ENCODE measurements at regions not wholly inside any gene's neighbourhood (a gene's known extent, or its start where the extent isn't known, plus 50 kb on each side); places are given as distances from the start of the nearest gene placed in this dataset.

GRCh38 chr19:32103541-32103940 is 241.9 kb upstream of the ZNF507 start:
- H2BK15ac ChIP-seq (ENCODE audit: low read length), result no peak overlapping the region
- no peak overlapping the region for H3K18ac ChIP-seq (ENCODE audit: extremely low read depth, low read length)
- peaks cover 0 to 4% (median 0%) of the 10 kb centered on the region in 4 experiments; a peak in 1 of 8 replicates for H3K36me3 ChIP-seq (ENCODE audit: control insufficient read depth in 2 of 4, insufficient read depth in 4 of 4, low read length in 3 of 4)
- no peaks in the 10 kb centered on the region for H3K27me3 ChIP-seq (replicated peaks in 1 of 4; ENCODE audit: control insufficient read depth in 3 of 4, extremely low read depth in 1 of 4, insufficient read depth in 3 of 4, low read length in 3 of 4)
- H3K56ac ChIP-seq (replicated peaks; ENCODE audit: insufficient read length, low read depth, low read length), result no peak overlapping the region
- no peak overlapping the region for H3K9ac ChIP-seq (replicated peaks in 1 of 4; ENCODE audit: extremely low read depth in 1 of 4, low read depth in 3 of 4, low read length in 3 of 4)
- no peaks in the 10 kb centered on the region for H3K23me2 ChIP-seq (ENCODE audit: low read depth, low read length)
- H2AK5ac ChIP-seq (ENCODE audit: low read depth, low read length), result no peak overlapping the region
- CTCF ChIA-PET (ENCODE audit: partially characterized antibody), result interaction anchor here (0.6 to 1.0 kb wide), 2 partner anchors 37 to 241 kb away, joined by 3 to 4 read pairs; no protein-coding TSS in a partner anchor
- no peak overlapping the region for H3K23ac ChIP-seq (ENCODE audit: insufficient read length)
- no peak overlapping the region for H2BK12ac ChIP-seq (ENCODE audit: low read depth, low read length)
- H2BK5ac ChIP-seq (ENCODE audit: low read depth, low read length), result no peak overlapping the region
- no peak overlapping the region for H3K4ac ChIP-seq (replicated peaks; ENCODE audit: insufficient read length, low read depth, low read length)
- H4K8ac ChIP-seq (ENCODE audit: extremely low read depth, insufficient read depth, low read length), result no peak overlapping the region
- peaks cover 11 to 15% of the 10 kb centered on the region in 2 experiments for H3K9me3 ChIP-seq (ENCODE audit: insufficient read depth in 2 of 2, low read depth in 1 of 2, low read length in 1 of 2)
- H4K91ac ChIP-seq (replicated peaks; ENCODE audit: insufficient read length, low read length), result no peak overlapping the region
- H2BK20ac ChIP-seq (ENCODE audit: low read length), result no peak overlapping the region
- H4K5ac ChIP-seq (ENCODE audit: insufficient read length, low read depth, low read length), result no peak overlapping the region
- no peak for FAIRE-seq
- 0 out of 2 replicates have a peak overlapping the region, but pooled peaks have one; percentile 21 for H2AFZ ChIP-seq (ENCODE audit: low read length)
- H3K27ac ChIP-seq (ENCODE audit: low read depth, low read length), result no peak overlapping the region
- no peak overlapping the region for H3K4me3 ChIP-seq (ENCODE audit: extremely low read depth in 1 of 4, insufficient read depth in 2 of 4, low read depth in 3 of 4, low read length in 4 of 4)
- H3K4me2 ChIP-seq (ENCODE audit: insufficient read depth in 1 of 2, low read depth in 2 of 2, low read length in 2 of 2), result no peak overlapping the region
- H3K4me1 ChIP-seq (replicated peaks in 1 of 4; ENCODE audit: control insufficient read depth in 3 of 4, insufficient read depth in 4 of 4, low read length in 3 of 4), result peaks cover 0 to 2% (median 0%) of the 10 kb centered on the region in 4 experiments; a peak in 1 of 7 replicates
- H2BK120ac ChIP-seq (replicated peaks; ENCODE audit: low read depth, low read length), result no peak overlapping the region
- 84% methylated on average over 11 of the region's 11 CpGs; no CpG with 5 or more reads in 1 of the 2 experiments for WGBS, 2 experiments (ENCODE audit: extremely low coverage in 1 of 2, insufficient coverage in 1 of 2, insufficient read length in 1 of 2, insufficient replicate concordance in 2 of 2, low coverage in 1 of 2, low lambda C conversion rate in 2 of 2, missing lambda C conversion rate in 1 of 2)
- H3K79me2 ChIP-seq (ENCODE audit: control insufficient read depth in 1 of 2, insufficient read depth in 2 of 2, low read length in 2 of 2), result no peaks in the 10 kb centered on the region
- peak in 1 of 2 experiments; percentile 17 for DNase-seq (ENCODE audit: low read depth in 1 of 2, low spot score in 2 of 2)
- POLR2A ChIA-PET (ENCODE audit: partially characterized antibody), result no interaction called here
- no peak overlapping the region for H3K14ac ChIP-seq (ENCODE audit: insufficient read length)
- no peaks in the 10 kb centered on the region for H4K20me1 ChIP-seq (replicated peaks in 1 of 2; ENCODE audit: control insufficient read depth in 1 of 2, insufficient read depth in 2 of 2, low read length in 2 of 2)
- no peaks in the 10 kb centered on the region for H3K79me1 ChIP-seq (ENCODE audit: low read depth, low read length)
- TF ChIP-seq BRCA1 (IDR thresholded peaks at IDR 0.05; ENCODE audit: low read depth, low read length) (no peak), SP4 (IDR thresholded peaks at IDR 0.05; ENCODE audit: low read length) (no peak), CHD2 (IDR thresholded peaks at IDR 0.05; ENCODE audit: low read length) (no peak), SP1 (IDR thresholded peaks at IDR 0.05; ENCODE audit: low read depth, low read length) (no peak), CHD1 (IDR thresholded peaks at IDR 0.05; ENCODE audit: low read depth, low read length) (no peak), SIX5 (IDR thresholded peaks at IDR 0.05; ENCODE audit: low read depth, low read length) (no peak), BCL11A (IDR thresholded peaks at IDR 0.05; ENCODE audit: low read depth in 2 of 2, low read length in 2 of 2) (no peak), CBX8 (IDR thresholded peaks at IDR 0.05; ENCODE audit: borderline replicate concordance, low read depth, low read length) (no peak), SUZ12 (IDR thresholded peaks at IDR 0.05; ENCODE audit: low read length) (no peak), YY1 (IDR thresholded peaks at IDR 0.05; ENCODE audit: low read depth, low read length) (no peak), SIRT6 (IDR thresholded peaks at IDR 0.05; ENCODE audit: low read length) (no peak), CBX5 (IDR thresholded peaks at IDR 0.05; ENCODE audit: low read depth, low read length) (no peak), GTF2F1 (IDR thresholded peaks at IDR 0.05; ENCODE audit: borderline replicate concordance, low read depth, low read length) (no peak), NRF1 (IDR thresholded peaks at IDR 0.05; ENCODE audit: low read depth, low read length) (no peak)
- TF ChIP-seq, protein P1, sequence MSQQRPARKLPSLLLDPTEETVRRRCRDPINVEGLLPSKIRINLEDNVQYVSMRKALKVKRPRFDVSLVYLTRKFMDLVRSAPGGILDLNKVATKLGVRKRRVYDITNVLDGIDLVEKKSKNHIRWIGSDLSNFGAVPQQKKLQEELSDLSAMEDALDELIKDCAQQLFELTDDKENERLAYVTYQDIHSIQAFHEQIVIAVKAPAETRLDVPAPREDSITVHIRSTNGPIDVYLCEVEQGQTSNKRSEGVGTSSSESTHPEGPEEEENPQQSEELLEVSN (IDR thresholded peaks at IDR 0.05), result no peak
